GM10248 (cell line): ENCODE measurements at regions not wholly inside any gene's neighbourhood (a gene's known extent, or its start where the extent isn't known, plus 50 kb on each side); places are given as distances from the start of the nearest gene placed in this dataset.

Source experiments
- CTCF ChIA-PET: fragments of 300-600 bp; sonication (Branson Sonifier 250); formaldehyde crosslinking; extraction: SDS; loops from one replicate; lab custom pipeline; 2021; ENCODE audit warnings: antibody characterized with exemption; lab: Yijun Ruan, JAX
- POLR2A ChIA-PET: fragments of 350-650 bp; sonication (Branson Sonifier 250); formaldehyde crosslinking; extraction: SDS; loops from one replicate; lab custom pipeline; 2020; ENCODE audit warnings: antibody characterized with exemption; lab: Yijun Ruan, JAX
- DNase-seq: peaks from one replicate; pipeline ENCODE4 v3.0.0; 2012; ENCODE audit errors: extremely low spot score
- CTCF ChIP-seq: IDR thresholded peaks from 2 replicates; pipeline ENCODE4 v1.5.1; 2012; ENCODE audit warnings: mild to moderate bottlenecking, low read depth; ENCODE audit errors: extremely low read depth, missing control alignments, control extremely low read depth

DNA sequence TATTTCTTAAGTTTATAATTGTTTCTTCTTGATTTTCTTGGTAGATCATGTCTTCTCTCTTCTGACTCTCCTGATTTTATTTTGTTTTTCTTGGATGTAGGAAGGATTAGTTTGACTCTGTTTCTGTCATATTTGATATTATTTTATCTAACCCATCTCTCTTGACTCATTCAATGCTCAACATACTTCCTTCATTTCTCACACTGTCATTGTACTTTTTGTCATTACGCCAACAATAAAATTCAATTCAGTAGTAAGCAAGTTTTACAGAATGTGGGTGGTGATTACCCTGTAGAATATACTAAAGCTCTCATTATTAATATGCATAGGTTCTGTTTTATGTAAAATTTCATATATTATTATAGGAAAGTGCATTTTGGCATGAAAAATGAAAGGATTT, 1303.0 kb upstream of the AGA start:
- DNase-seq = no peak
- no peak for TF ChIP-seq CTCF
- ChIA-PET POLR2A (no interaction called here), CTCF (no interaction called here)

GRCh38 chr4:178752954-178753525, 1310.8 kb upstream of the AGA start:
- ChIA-PET CTCF (interaction anchor here (1.5 kb wide), 1 partner anchor 11 kb away, joined by 3 read pairs; no protein-coding TSS in a partner anchor), POLR2A (no interaction called here)
- no peak for DNase-seq
- TF ChIP-seq CTCF = no peak

DNA sequence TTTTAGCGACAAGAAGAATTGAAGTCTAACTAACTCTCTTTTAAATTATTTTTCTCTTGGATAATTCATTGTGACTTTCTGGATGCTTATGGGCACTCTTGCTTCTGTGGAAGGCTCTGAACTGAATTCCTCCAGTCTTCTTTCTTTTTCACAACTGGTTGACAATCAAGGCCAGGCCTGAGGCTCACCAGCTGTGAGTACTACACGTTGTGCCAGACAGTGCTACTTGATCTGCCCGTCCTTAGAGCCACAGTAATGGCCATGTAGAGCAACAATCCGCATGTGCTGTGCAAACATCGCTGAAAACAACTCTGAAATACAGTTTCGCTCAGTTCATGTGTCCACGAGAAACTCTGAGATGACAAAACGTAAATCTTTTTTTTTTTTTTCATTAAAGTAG, 1336.3 kb upstream of the AGA start:
- no peak for TF ChIP-seq CTCF
- CTCF ChIA-PET = no interaction called here
- POLR2A ChIA-PET = no interaction called here
- no peak for DNase-seq

- ChIA-PET CTCF (interaction anchor here (1.1 kb wide), 1 partner anchor 8 kb away, joined by 3 read pairs; no protein-coding TSS in a partner anchor), POLR2A (no interaction called here)
- no peak for DNase-seq
- TF ChIP-seq CTCF = no peak
Measured at GRCh38 chr4:178781779-178782178, 1339.5 kb upstream of the AGA start.

- CTCF ChIA-PET = no interaction called here
- DNase-seq = no peak
- POLR2A ChIA-PET = no interaction called here
- no peak for TF ChIP-seq CTCF
Measured at GRCh38 chr4:178784491-178784890, 1342.3 kb upstream of the AGA start.

- no peak for TF ChIP-seq CTCF
- CTCF ChIA-PET = interaction anchor here (0.9 kb wide), 1 partner anchor 8 kb away, joined by 3 read pairs; no protein-coding TSS in a partner anchor
- DNase-seq = no peak
- POLR2A ChIA-PET = no interaction called here
Measured at GRCh38 chr4:178789279-178789678, 1347.0 kb upstream of the AGA start.
